ENCODE measurements at regions not wholly inside any gene's neighbourhood (a gene's known extent, or its start where the extent isn't known, plus 50 kb on each side); places are given as distances from the start of the nearest gene placed in this dataset.
"Not testable (repeated sequence)": the region's sequence is repeated elsewhere in the genome, so short reads cannot be mapped to it uniquely, and the experiment has no call there.

- no peaks in the 10 kb centered on the region for H3K36me3 ChIP-seq (ENCODE audit: insufficient read depth, low read length)
- no peak overlapping the region for H3K4me2 ChIP-seq (ENCODE audit: insufficient read depth, low read length)
- no peak for TF ChIP-seq CTCF (IDR thresholded peaks at IDR 0.05; ENCODE audit: extremely low read depth, low read depth, low read length)
- no peaks in the 10 kb centered on the region for H3K79me2 ChIP-seq (ENCODE audit: insufficient read depth, low read length)
- no peaks in the 10 kb centered on the region for H3K9me3 ChIP-seq (ENCODE audit: low read depth, low read length)
- peaks cover 30% of the 10 kb centered on the region for H3K27me3 ChIP-seq (ENCODE audit: insufficient read depth, low read length)
- H3K4me3 ChIP-seq (ENCODE audit: insufficient read depth, low read length), result no peak overlapping the region
- H4K20me1 ChIP-seq (ENCODE audit: insufficient read depth, low read length), result no peaks in the 10 kb centered on the region
- no peaks in the 10 kb centered on the region for H3K4me1 ChIP-seq (ENCODE audit: insufficient read depth, low read length)
- DNase-seq (ENCODE audit: insufficient read length, low spot score, missing footprints), result no peak
- no peak overlapping the region for H2AFZ ChIP-seq (ENCODE audit: low read length)
- H3K27ac ChIP-seq (ENCODE audit: low read depth, low read length), result no peak overlapping the region
These were observed 93.4 kb upstream of the UMPS start for GRCh38 chr3:124636863-124637296.

GRCh38 chr3:124639406-124640237 is 90.6 kb upstream of the UMPS start:
- Histone ChIP-seq H3K4me3 (ENCODE audit: insufficient read depth, low read length) (no peak overlapping the region), H3K4me2 (ENCODE audit: insufficient read depth, low read length) (no peak overlapping the region), H2AFZ (ENCODE audit: low read length) (no peak overlapping the region), H3K36me3 (ENCODE audit: insufficient read depth, low read length) (no peaks in the 10 kb centered on the region), H3K79me2 (ENCODE audit: insufficient read depth, low read length) (no peaks in the 10 kb centered on the region), H3K27me3 (ENCODE audit: insufficient read depth, low read length) (peaks cover 22% of the 10 kb centered on the region), H3K27ac (ENCODE audit: low read depth, low read length) (no peak overlapping the region), H3K4me1 (ENCODE audit: insufficient read depth, low read length) (no peaks in the 10 kb centered on the region), H4K20me1 (ENCODE audit: insufficient read depth, low read length) (no peaks in the 10 kb centered on the region), H3K9me3 (ENCODE audit: low read depth, low read length) (no peaks in the 10 kb centered on the region)
- TF ChIP-seq CTCF (IDR thresholded peaks at IDR 0.05; ENCODE audit: extremely low read depth, low read depth, low read length), result no peak
- DNase-seq (ENCODE audit: insufficient read length, low spot score, missing footprints), result no peak

- no peaks in the 10 kb centered on the region for H3K79me2 ChIP-seq (ENCODE audit: insufficient read depth, low read length)
- no peaks in the 10 kb centered on the region for H3K9me3 ChIP-seq (ENCODE audit: low read depth, low read length)
- no peak for TF ChIP-seq CTCF (IDR thresholded peaks at IDR 0.05; ENCODE audit: extremely low read depth, low read depth, low read length)
- no peak overlapping the region for H3K4me2 ChIP-seq (ENCODE audit: insufficient read depth, low read length)
- H2AFZ ChIP-seq (ENCODE audit: low read length), result no peak overlapping the region
- H3K4me1 ChIP-seq (ENCODE audit: insufficient read depth, low read length), result no peaks in the 10 kb centered on the region
- DNase-seq (ENCODE audit: insufficient read length, low spot score, missing footprints), result no peak
- peaks cover 22% of the 10 kb centered on the region for H3K27me3 ChIP-seq (ENCODE audit: insufficient read depth, low read length)
- no peak overlapping the region for H3K4me3 ChIP-seq (ENCODE audit: insufficient read depth, low read length)
- no peaks in the 10 kb centered on the region for H4K20me1 ChIP-seq (ENCODE audit: insufficient read depth, low read length)
- no peaks in the 10 kb centered on the region for H3K36me3 ChIP-seq (ENCODE audit: insufficient read depth, low read length)
- H3K27ac ChIP-seq (ENCODE audit: low read depth, low read length), result no peak overlapping the region
These were observed 89.5 kb upstream of the UMPS start for GRCh38 chr3:124640635-124641306.

- no peak overlapping the region for H2AFZ ChIP-seq (ENCODE audit: low read length)
- TF ChIP-seq CTCF (IDR thresholded peaks at IDR 0.05; ENCODE audit: extremely low read depth, low read depth, low read length), result no peak
- no peaks in the 10 kb centered on the region for H3K36me3 ChIP-seq (ENCODE audit: insufficient read depth, low read length)
- no peak overlapping the region for H3K4me2 ChIP-seq (ENCODE audit: insufficient read depth, low read length)
- H3K79me2 ChIP-seq (ENCODE audit: insufficient read depth, low read length), result no peaks in the 10 kb centered on the region
- no peak overlapping the region for H3K4me3 ChIP-seq (ENCODE audit: insufficient read depth, low read length)
- H3K4me1 ChIP-seq (ENCODE audit: insufficient read depth, low read length), result no peaks in the 10 kb centered on the region
- no peak overlapping the region for H3K27ac ChIP-seq (ENCODE audit: low read depth, low read length)
- H3K9me3 ChIP-seq (ENCODE audit: low read depth, low read length), result no peaks in the 10 kb centered on the region
- no peak for DNase-seq (ENCODE audit: insufficient read length, low spot score, missing footprints)
- peaks cover 25% of the 10 kb centered on the region for H3K27me3 ChIP-seq (ENCODE audit: insufficient read depth, low read length)
- no peaks in the 10 kb centered on the region for H4K20me1 ChIP-seq (ENCODE audit: insufficient read depth, low read length)
These were observed 86.8 kb upstream of the UMPS start for GRCh38 chr3:124643453-124643852.

GRCh38 chr3:124646186-124646585 is 84.1 kb upstream of the UMPS start:
- not testable (repeated sequence) for DNase-seq (ENCODE audit: insufficient read length, low spot score, missing footprints); H2AFZ ChIP-seq (ENCODE audit: low read length)

More at GRCh38 chr3:124646186-124646585, 84.1 kb upstream of the UMPS start:
- not testable (repeated sequence) for H3K79me2 ChIP-seq (ENCODE audit: insufficient read depth, low read length); H3K4me1 ChIP-seq (ENCODE audit: insufficient read depth, low read length); H3K4me2 ChIP-seq (ENCODE audit: insufficient read depth, low read length); H3K36me3 ChIP-seq (ENCODE audit: insufficient read depth, low read length); H4K20me1 ChIP-seq (ENCODE audit: insufficient read depth, low read length); H3K27ac ChIP-seq (ENCODE audit: low read depth, low read length); H3K4me3 ChIP-seq (ENCODE audit: insufficient read depth, low read length); H3K9me3 ChIP-seq (ENCODE audit: low read depth, low read length)
- H3K27me3 ChIP-seq (ENCODE audit: insufficient read depth, low read length), result peaks cover 19% of the 10 kb centered on the region
